ENCODE measurements at regions not wholly inside any gene's neighbourhood (a gene's known extent, or its start where the extent isn't known, plus 50 kb on each side); places are given as distances from the start of the nearest gene placed in this dataset.

DNA sequence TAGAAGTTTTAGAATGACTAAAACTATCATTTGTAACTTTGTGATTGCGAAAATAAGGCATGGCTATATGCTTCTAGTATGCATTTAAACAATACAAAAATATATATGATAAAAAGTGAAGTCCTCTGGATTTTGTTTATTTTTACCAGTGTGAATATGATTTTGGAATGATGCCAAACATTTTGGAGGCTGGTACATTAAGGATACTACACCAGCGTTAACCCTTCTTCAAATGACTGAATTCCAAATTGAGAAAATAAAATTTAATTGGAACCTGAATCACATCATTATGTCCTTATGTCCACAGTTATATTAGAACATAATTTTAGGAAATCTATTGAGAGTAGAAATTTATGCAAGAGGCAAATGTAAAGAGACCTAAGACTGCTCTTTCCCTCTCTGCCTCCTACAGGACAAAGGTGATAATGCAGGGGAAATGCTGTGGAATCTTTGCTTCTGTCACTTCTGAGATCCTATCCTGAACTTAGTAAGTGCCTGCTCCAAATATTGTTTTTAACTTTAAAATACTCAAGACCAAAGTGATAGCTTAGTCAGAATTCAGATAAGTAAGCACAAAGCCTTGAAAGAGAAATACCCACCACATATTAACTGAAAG lies 121.1 kb upstream of the NANOGP8 start:
- H3K9me2 ChIP-seq (replicated peaks; ENCODE audit: insufficient read depth, low read length), result no peaks in the 10 kb centered on the region

GRCh38 chr15:35198197-35198596 lies 113.1 kb upstream of the NANOGP8 start:
- Histone ChIP-seq H3K9ac (ENCODE audit: low read length) (no peak overlapping the region), H3K4me2 (ENCODE audit: low read depth, low read length, poor library complexity, severe bottlenecking) (no peak overlapping the region), H4K20me1 (ENCODE audit: low read depth, low read length) (no peaks in the 10 kb centered on the region), H3F3A (ENCODE audit: insufficient read depth) (no peaks in the 10 kb centered on the region), H3K27ac (ENCODE audit: low read depth, low read length) (no peak overlapping the region), H3K9me3 (ENCODE audit: insufficient read depth, low read length) (no peaks in the 10 kb centered on the region), H3K4me3 (ENCODE audit: insufficient read depth, low read length, poor library complexity, severe bottlenecking) (no peak overlapping the region), H3K79me2 (ENCODE audit: insufficient read depth, low read length) (no peaks in the 10 kb centered on the region), H2AFZ (ENCODE audit: low read depth, low read length, severe bottlenecking) (no peak overlapping the region), H3K9me2 (replicated peaks; ENCODE audit: insufficient read depth, low read length) (no peaks in the 10 kb centered on the region), H3K27me3 (ENCODE audit: low read length) (0 out of 2 replicates have a peak, but pooled peaks cover 4% of the 10 kb centered on the region), H3K36me3 (ENCODE audit: low read length) (no peaks in the 10 kb centered on the region)
- no peak for TF ChIP-seq EZH2phosphoT487 (conservative IDR thresholded peaks at IDR 0.05; ENCODE audit: low read length)
- TF ChIP-seq, protein P1, sequence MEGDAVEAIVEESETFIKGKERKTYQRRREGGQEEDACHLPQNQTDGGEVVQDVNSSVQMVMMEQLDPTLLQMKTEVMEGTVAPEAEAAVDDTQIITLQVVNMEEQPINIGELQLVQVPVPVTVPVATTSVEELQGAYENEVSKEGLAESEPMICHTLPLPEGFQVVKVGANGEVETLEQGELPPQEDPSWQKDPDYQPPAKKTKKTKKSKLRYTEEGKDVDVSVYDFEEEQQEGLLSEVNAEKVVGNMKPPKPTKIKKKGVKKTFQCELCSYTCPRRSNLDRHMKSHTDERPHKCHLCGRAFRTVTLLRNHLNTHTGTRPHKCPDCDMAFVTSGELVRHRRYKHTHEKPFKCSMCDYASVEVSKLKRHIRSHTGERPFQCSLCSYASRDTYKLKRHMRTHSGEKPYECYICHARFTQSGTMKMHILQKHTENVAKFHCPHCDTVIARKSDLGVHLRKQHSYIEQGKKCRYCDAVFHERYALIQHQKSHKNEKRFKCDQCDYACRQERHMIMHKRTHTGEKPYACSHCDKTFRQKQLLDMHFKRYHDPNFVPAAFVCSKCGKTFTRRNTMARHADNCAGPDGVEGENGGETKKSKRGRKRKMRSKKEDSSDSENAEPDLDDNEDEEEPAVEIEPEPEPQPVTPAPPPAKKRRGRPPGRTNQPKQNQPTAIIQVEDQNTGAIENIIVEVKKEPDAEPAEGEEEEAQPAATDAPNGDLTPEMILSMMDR (IDR thresholded peaks at IDR 0.05; ENCODE audit: insufficient read depth, low read length, poor library complexity, severe bottlenecking), result no peak

More for the DNA sequence above, 121.1 kb upstream of the NANOGP8 start:
- H3K9ac ChIP-seq (ENCODE audit: low read length), result no peak overlapping the region
- H3K79me2 ChIP-seq (ENCODE audit: insufficient read depth, low read length), result no peaks in the 10 kb centered on the region
- H3F3A ChIP-seq (ENCODE audit: insufficient read depth), result no peaks in the 10 kb centered on the region
- H3K27ac ChIP-seq (ENCODE audit: low read depth, low read length), result no peak overlapping the region
- TF ChIP-seq, protein P1 (IDR thresholded peaks at IDR 0.05; ENCODE audit: insufficient read depth, low read length, poor library complexity, severe bottlenecking), result peak; percentile 40
- TF ChIP-seq EZH2phosphoT487 (conservative IDR thresholded peaks at IDR 0.05; ENCODE audit: low read length), result no peak
- H3K27me3 ChIP-seq (ENCODE audit: low read length), result no peaks in the 10 kb centered on the region
- H3K36me3 ChIP-seq (ENCODE audit: low read length), result no peaks in the 10 kb centered on the region
- H3K4me2 ChIP-seq (ENCODE audit: low read depth, low read length, poor library complexity, severe bottlenecking), result no peak overlapping the region
- H3K9me3 ChIP-seq (ENCODE audit: insufficient read depth, low read length), result no peaks in the 10 kb centered on the region
- H2AFZ ChIP-seq (ENCODE audit: low read depth, low read length, severe bottlenecking), result no peak overlapping the region
- no peak overlapping the region for H3K4me3 ChIP-seq (ENCODE audit: insufficient read depth, low read length, poor library complexity, severe bottlenecking)
- H4K20me1 ChIP-seq (ENCODE audit: low read depth, low read length), result no peaks in the 10 kb centered on the region

GRCh38 chr15:35197754-35198153 lies 112.7 kb upstream of the NANOGP8 start:
- Histone ChIP-seq H3K79me2 (ENCODE audit: insufficient read depth, low read length) (no peaks in the 10 kb centered on the region), H3K36me3 (ENCODE audit: low read length) (no peaks in the 10 kb centered on the region), H3K9me3 (ENCODE audit: insufficient read depth, low read length) (no peaks in the 10 kb centered on the region), H3F3A (ENCODE audit: insufficient read depth) (no peaks in the 10 kb centered on the region), H3K4me2 (ENCODE audit: low read depth, low read length, poor library complexity, severe bottlenecking) (no peak overlapping the region), H3K27me3 (ENCODE audit: low read length) (0 out of 2 replicates have a peak, but pooled peaks cover 4% of the 10 kb centered on the region), H3K4me3 (ENCODE audit: insufficient read depth, low read length, poor library complexity, severe bottlenecking) (no peak overlapping the region), H3K9me2 (replicated peaks; ENCODE audit: insufficient read depth, low read length) (no peaks in the 10 kb centered on the region), H4K20me1 (ENCODE audit: low read depth, low read length) (no peaks in the 10 kb centered on the region), H3K9ac (ENCODE audit: low read length) (no peak overlapping the region), H3K27ac (ENCODE audit: low read depth, low read length) (no peak overlapping the region), H2AFZ (ENCODE audit: low read depth, low read length, severe bottlenecking) (no peak overlapping the region)
- TF ChIP-seq, protein P1 (IDR thresholded peaks at IDR 0.05; ENCODE audit: insufficient read depth, low read length, poor library complexity, severe bottlenecking), result no peak
- TF ChIP-seq EZH2phosphoT487 (conservative IDR thresholded peaks at IDR 0.05; ENCODE audit: low read length), result no peak

All from SU-DHL-6 (cell line).